KOPT-K1 (cell line): ENCODE measurements at regions not wholly inside any gene's neighbourhood (a gene's known extent, or its start where the extent isn't known, plus 50 kb on each side); places are given as distances from the start of the nearest gene placed in this dataset.
"Not testable (repeated sequence)": the region's sequence is repeated elsewhere in the genome, so short reads cannot be mapped to it uniquely, and the experiment has no call there.

Experiments used
- H3K27ac ChIP-seq: fragments of 200-600 bp; sonication (generic); 2 replicates; pipeline ENCODE4 v1.5.1; 2016; ENCODE audit warnings: antibody characterized with exemption, mild to moderate bottlenecking, low read depth, low read length; ENCODE audit not compliant: poor library complexity, severe bottlenecking
- H3K36me3 ChIP-seq: fragments of 200-600 bp; sonication (generic); 2 replicates; pipeline ENCODE4 v1.5.1; 2017; ENCODE audit warnings: antibody characterized with exemption, mild to moderate bottlenecking, low read length, moderate library complexity; ENCODE audit not compliant: insufficient read depth
- H3K9me3 ChIP-seq: fragments of 200-600 bp; sonication (generic); 2 replicates; pipeline ENCODE4 v1.5.1; 2017; ENCODE audit warnings: antibody characterized with exemption, low read length, mild to moderate bottlenecking; ENCODE audit not compliant: insufficient read depth, poor library complexity, severe bottlenecking

- Histone ChIP-seq H3K27ac (no peak overlapping the region), H3K36me3 (no peaks in the 10 kb centered on the region), H3K9me3 (no peaks in the 10 kb centered on the region)
These were observed 407.5 kb upstream of the PRKCQ start for GRCh38 chr10:6987536-6987945.

DNA sequence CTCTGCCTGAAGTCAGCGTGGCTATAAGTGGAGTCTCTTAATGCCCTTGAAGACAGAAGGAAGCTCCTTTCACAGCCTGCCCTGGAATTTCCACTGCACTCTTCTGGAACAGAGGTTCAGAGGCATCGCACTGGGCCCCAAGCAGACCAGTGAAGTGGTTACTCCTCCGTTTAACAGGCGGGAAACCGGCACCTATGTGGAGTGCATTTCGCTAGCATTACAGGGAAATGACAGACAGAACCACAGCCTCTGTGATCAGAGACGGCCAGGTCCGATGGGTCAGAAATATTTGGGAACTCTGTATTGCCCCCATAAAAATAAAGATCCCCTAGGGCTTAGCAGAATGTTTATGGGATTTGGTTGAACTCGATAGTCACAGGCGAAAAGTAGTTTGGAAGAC lies 406.9 kb upstream of the PRKCQ start:
- H3K27ac ChIP-seq = no peak overlapping the region
- no peaks in the 10 kb centered on the region for H3K9me3 ChIP-seq
- no peaks in the 10 kb centered on the region for H3K36me3 ChIP-seq

- Histone ChIP-seq H3K27ac (no peak overlapping the region), H3K9me3 (no peaks in the 10 kb centered on the region), H3K36me3 (no peaks in the 10 kb centered on the region)
These were observed 405.6 kb upstream of the PRKCQ start for GRCh38 chr10:6985644-6986043.

GRCh38 chr10:6984971-6985370 lies 404.9 kb upstream of the PRKCQ start:
- Histone ChIP-seq H3K9me3 (no peaks in the 10 kb centered on the region), H3K36me3 (no peaks in the 10 kb centered on the region), H3K27ac (no peak overlapping the region)

- H3K36me3 ChIP-seq, H3K9me3 ChIP-seq, H3K27ac ChIP-seq: not testable (repeated sequence)
These were observed 403.9 kb upstream of the PRKCQ start for GRCh38 chr10:6984016-6984415.

DNA sequence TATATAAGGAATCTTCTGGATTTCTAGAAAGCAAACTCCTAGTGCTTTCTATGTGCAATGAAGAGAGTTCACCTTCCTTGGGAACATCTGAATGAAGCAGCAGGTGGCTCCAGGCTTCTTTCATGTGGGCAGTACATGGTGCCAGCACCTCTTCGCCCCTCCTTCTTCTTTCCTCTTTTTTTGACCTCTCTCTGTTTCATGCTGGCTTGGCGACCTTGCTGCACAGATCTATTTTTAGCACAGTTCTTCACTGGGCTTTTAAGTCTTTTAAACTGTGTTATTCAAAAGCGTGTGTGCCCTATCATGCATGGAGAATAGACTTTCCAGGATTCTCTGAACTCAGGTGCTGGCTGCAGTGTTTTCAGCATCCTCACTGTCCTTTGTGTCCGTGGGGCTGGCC lies 400.3 kb upstream of the PRKCQ start:
- Histone ChIP-seq H3K9me3 (peaks cover 9% of the 10 kb centered on the region), H3K36me3 (no peaks in the 10 kb centered on the region), H3K27ac (peak overlapping the region; percentile 57)

- H3K9me3 ChIP-seq = peaks cover 9% of the 10 kb centered on the region
These were observed 399.3 kb upstream of the PRKCQ start for GRCh38 chr10:6979371-6979770.

GRCh38 chr10:6978187-6978627 lies 398.1 kb upstream of the PRKCQ start:
- Histone ChIP-seq H3K9me3 (peaks cover 9% of the 10 kb centered on the region), H3K27ac (no peak overlapping the region), H3K36me3 (no peaks in the 10 kb centered on the region)

More at GRCh38 chr10:6979371-6979770, 399.3 kb upstream of the PRKCQ start:
- Histone ChIP-seq H3K36me3 (no peaks in the 10 kb centered on the region), H3K27ac (peak overlapping the region; percentile 57)

DNA sequence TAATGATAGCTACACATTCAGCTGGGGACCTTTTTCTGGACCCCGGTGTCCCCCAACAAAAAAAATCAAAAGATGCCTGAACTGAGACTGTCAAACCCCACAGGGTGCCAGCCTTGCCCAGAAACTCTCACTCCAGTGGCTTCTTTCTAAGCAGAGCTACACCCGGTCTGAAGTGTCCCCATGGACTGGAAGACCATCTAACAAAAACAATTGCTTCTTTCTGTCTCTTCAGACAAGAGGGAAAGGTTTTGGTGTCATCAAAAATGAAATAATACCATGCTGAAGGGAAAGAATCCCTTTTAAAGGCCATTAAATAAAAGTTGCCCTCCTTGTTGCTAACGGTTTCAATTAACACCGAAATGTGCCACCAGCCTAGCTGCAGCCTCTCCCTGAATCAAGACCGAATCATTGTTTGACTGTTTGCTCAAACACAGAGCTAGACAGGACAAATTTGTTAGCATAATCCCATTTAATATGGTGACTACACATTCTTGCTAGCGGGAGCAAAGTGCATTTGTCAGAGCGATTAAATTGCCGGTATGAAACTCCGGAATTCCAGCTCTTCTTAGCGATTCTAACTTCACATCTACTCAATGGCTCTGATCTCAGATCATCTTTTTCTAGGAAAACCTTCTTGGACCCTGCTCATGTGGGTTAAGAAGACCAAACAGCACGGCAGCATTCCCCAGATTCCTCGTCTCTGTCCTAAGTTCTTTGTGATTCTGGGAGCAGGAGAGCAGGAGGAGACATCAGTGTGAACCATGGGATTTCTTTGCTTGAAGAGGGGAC lies 397.5 kb upstream of the PRKCQ start:
- Histone ChIP-seq H3K27ac (no peak overlapping the region), H3K9me3 (peaks cover 9% of the 10 kb centered on the region), H3K36me3 (no peaks in the 10 kb centered on the region)

GRCh38 chr10:6973899-6974298 lies 393.8 kb upstream of the PRKCQ start:
- Histone ChIP-seq H3K36me3 (no peaks in the 10 kb centered on the region), H3K9me3 (peaks cover 9% of the 10 kb centered on the region), H3K27ac (peak overlapping the region; percentile 95)

DNA sequence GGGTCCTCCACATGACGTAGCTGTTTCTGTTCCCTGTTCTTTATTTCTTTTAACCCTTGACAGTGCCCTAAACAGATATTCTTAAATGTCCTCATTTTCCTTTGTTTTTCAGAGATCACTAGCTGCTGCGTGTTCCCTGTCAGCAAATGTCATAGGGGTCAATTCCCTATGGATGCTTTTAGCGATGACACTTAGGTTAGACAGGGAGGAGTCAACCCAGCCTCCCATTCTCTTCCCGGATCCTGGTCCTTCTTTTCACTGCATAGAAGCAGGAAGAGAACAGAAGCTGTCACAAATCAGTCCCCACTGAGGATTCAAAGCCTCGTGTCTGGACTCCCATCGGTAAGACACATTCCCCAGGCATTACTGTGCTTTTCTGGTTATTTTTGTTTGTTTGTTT lies 392.1 kb upstream of the PRKCQ start:
- Histone ChIP-seq H3K27ac (peak overlapping the region; percentile 18), H3K36me3 (no peaks in the 10 kb centered on the region), H3K9me3 (peaks cover 9% of the 10 kb centered on the region)

DNA sequence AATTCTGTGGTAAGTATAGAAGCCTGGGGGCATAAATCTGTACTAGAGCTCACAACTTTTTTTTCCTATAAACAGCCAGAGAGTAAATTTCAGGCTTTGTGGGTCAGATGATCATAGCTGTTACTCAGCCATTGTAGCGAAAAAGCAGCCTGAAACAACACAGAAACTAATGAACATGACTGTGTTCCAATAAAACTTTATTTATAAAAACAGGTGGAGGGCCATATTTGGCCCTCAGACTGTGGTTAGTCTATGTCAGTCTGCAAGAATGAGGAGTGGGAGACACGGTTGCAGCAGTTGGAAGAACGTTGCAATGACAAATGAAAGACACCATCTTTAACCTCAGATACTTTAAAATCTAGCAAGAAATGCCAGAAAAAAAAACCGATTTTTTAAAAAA lies 389.6 kb upstream of the PRKCQ start:
- Histone ChIP-seq H3K9me3 (peaks cover 1% of the 10 kb centered on the region), H3K36me3 (no peaks in the 10 kb centered on the region), H3K27ac (no peak overlapping the region)

DNA sequence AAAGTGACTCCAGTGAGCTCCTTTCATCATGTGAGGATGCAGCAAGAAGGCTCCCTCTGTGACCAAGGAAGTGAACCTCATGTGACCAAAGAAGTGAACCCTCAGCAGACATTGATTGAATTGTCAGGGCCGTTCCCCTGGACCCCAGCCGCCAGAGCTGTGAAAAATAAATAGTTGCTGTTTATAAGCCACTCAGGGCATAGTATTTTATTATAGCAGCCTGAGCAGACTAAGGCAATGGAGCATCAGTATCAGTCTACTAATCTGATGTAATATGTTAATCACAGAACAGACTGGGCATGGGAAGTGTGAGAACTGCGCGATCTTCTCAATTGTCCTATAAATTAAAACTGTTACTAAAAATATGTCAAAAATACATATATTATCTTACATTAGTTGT lies 384.5 kb upstream of the PRKCQ start:
- peaks cover 10% of the 10 kb centered on the region for H3K9me3 ChIP-seq
- no peak overlapping the region for H3K27ac ChIP-seq
- no peaks in the 10 kb centered on the region for H3K36me3 ChIP-seq

DNA sequence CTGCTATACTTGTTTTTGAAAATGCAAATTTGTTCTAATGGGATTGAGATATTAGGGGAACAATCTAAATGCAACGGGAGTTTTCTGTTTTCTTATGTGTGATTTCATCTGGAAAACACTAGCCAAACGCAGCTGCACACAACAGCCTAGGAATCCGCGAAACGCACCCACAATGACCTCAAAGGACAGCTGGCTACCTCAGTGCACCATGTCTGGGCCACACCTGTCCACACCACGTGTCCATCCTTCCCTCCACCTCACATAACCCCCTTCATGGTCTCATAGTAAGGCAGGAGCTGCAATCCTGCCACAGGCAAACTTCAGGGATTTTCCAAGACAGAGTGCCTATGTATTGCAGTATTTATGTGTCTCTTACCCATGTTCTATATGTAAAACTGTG lies 382.5 kb upstream of the PRKCQ start:
- no peaks in the 10 kb centered on the region for H3K36me3 ChIP-seq
- no peak overlapping the region for H3K27ac ChIP-seq
- peaks cover 10% of the 10 kb centered on the region for H3K9me3 ChIP-seq

- Histone ChIP-seq H3K9me3 (no peaks in the 10 kb centered on the region), H3K27ac (peak overlapping the region; percentile 57), H3K36me3 (no peaks in the 10 kb centered on the region)
These were observed 378.6 kb upstream of the PRKCQ start for GRCh38 chr10:6958711-6959110.

DNA sequence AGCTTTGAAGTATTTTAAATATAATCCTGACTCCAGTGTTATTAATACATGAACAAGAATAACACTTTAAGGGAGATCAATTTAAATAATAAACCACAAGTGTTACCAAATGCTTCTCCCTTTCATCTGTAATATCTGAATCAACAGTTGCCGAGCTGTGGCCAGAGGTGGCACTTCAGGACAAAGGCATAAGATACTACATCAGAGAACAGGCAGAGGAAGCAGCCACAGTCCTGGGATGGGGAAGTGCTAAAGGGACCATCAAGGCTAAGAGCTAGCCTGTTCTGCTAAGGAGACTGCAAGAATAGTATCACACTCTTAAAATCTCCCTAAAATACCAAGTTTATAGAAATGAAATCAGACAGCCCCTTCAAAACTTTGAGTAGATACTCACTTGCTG lies 378.2 kb upstream of the PRKCQ start:
- Histone ChIP-seq H3K9me3 (no peaks in the 10 kb centered on the region), H3K36me3 (no peaks in the 10 kb centered on the region)

More for the DNA sequence above, 378.2 kb upstream of the PRKCQ start:
- peak overlapping the region; percentile 57 for H3K27ac ChIP-seq
